ENCODE measurements at regions not wholly inside any gene's neighbourhood (a gene's known extent, or its start where the extent isn't known, plus 50 kb on each side); places are given as distances from the start of the nearest gene placed in this dataset.

GRCh38 chr14:60356906-60357550 lies 108.0 kb downstream of the PPM1A start:
- H3K9me3 ChIP-seq (ENCODE audit: severe bottlenecking), result no peaks in the 10 kb centered on the region
- TF ChIP-seq, protein P1, sequence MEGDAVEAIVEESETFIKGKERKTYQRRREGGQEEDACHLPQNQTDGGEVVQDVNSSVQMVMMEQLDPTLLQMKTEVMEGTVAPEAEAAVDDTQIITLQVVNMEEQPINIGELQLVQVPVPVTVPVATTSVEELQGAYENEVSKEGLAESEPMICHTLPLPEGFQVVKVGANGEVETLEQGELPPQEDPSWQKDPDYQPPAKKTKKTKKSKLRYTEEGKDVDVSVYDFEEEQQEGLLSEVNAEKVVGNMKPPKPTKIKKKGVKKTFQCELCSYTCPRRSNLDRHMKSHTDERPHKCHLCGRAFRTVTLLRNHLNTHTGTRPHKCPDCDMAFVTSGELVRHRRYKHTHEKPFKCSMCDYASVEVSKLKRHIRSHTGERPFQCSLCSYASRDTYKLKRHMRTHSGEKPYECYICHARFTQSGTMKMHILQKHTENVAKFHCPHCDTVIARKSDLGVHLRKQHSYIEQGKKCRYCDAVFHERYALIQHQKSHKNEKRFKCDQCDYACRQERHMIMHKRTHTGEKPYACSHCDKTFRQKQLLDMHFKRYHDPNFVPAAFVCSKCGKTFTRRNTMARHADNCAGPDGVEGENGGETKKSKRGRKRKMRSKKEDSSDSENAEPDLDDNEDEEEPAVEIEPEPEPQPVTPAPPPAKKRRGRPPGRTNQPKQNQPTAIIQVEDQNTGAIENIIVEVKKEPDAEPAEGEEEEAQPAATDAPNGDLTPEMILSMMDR (IDR thresholded peaks at IDR 0.05; ENCODE audit: poor library complexity, severe bottlenecking), result no peak
- no peaks in the 10 kb centered on the region for H3K4me1 ChIP-seq (ENCODE audit: insufficient read depth, poor library complexity, severe bottlenecking)
- ATAC-seq (ENCODE audit: low read depth) (no peak), DNase-seq (ENCODE audit: low spot score) (no peak)
- no peak overlapping the region for H3K27ac ChIP-seq (ENCODE audit: poor library complexity, severe bottlenecking)
- H3K27me3 ChIP-seq (ENCODE audit: insufficient read depth, poor library complexity, severe bottlenecking), result peaks cover 7% of the 10 kb centered on the region
- no peak overlapping the region for H3K4me3 ChIP-seq (ENCODE audit: severe bottlenecking)
- no peaks in the 10 kb centered on the region for H3K36me3 ChIP-seq (ENCODE audit: low read depth)

DNA sequence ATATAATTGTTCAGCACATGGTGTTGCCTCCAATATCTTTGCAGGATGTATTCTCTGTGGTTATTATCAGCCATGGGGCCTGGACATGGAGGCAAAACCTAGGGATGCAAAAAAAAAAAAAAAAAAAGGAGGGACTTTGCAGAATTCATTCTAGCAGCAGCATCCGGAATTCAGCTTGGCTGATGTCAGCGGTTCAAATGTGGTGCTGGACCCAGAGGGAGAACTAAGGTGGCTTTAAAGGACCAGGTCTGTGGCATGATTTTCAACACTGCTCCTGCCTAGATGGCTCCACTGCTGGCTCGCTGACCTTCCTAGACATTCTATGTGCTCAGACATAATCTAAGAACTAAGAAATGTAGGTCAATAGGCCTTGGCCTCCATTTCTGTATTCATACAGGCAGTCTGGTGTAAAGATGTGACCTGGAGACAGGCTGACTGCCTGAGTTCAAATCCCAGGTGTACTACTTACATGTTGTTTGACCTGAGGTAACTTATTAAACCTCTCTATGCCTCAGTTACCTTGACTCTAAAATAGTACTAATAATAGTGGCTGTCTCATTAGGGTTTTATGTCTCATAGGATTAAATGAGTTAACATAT lies 108.6 kb downstream of the PPM1A start:
- no peak for ATAC-seq (ENCODE audit: low read depth)
- H3K4me3 ChIP-seq (ENCODE audit: severe bottlenecking), result no peak overlapping the region

DNA sequence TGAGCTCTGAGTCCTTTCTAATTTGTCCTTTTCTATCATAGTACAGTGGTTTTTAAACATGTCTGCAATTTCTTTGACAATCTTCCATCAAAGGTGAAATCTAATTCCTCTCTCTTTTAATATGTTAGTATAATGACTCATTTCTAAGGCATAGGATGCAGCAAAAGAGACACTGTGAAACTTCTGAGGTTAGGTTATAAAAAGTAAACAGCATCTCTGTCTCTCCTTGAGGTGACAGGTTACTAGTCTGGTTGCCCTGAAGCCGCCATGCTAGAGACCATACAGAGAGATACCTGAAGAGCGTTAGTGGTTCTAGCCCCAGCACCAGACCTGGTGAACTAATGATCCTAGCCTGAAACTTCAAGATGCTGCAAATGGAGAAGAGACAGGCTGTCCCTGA lies 114.3 kb downstream of the PPM1A start:
- DNase-seq (ENCODE audit: low spot score) (no peak), ATAC-seq (ENCODE audit: low read depth) (no peak)
- TF ChIP-seq, protein P1 (IDR thresholded peaks at IDR 0.05; ENCODE audit: poor library complexity, severe bottlenecking), result no peak
- peaks cover 14% of the 10 kb centered on the region for H3K27me3 ChIP-seq (ENCODE audit: insufficient read depth, poor library complexity, severe bottlenecking)
- H3K27ac ChIP-seq (ENCODE audit: poor library complexity, severe bottlenecking), result no peak overlapping the region
- no peak overlapping the region for H3K4me3 ChIP-seq (ENCODE audit: severe bottlenecking)
- no peaks in the 10 kb centered on the region for H3K4me1 ChIP-seq (ENCODE audit: insufficient read depth, poor library complexity, severe bottlenecking)
- no peaks in the 10 kb centered on the region for H3K9me3 ChIP-seq (ENCODE audit: severe bottlenecking)
- no peaks in the 10 kb centered on the region for H3K36me3 ChIP-seq (ENCODE audit: low read depth)

More for the DNA sequence above, 108.6 kb downstream of the PPM1A start:
- Histone ChIP-seq H3K27ac (ENCODE audit: poor library complexity, severe bottlenecking) (no peak overlapping the region), H3K9me3 (ENCODE audit: severe bottlenecking) (no peaks in the 10 kb centered on the region), H3K4me1 (ENCODE audit: insufficient read depth, poor library complexity, severe bottlenecking) (no peaks in the 10 kb centered on the region), H3K27me3 (ENCODE audit: insufficient read depth, poor library complexity, severe bottlenecking) (peaks cover 7% of the 10 kb centered on the region), H3K36me3 (ENCODE audit: low read depth) (no peaks in the 10 kb centered on the region)
- no peak for DNase-seq (ENCODE audit: low spot score)
- TF ChIP-seq, protein P1 (IDR thresholded peaks at IDR 0.05; ENCODE audit: poor library complexity, severe bottlenecking), result no peak

- H3K4me3 ChIP-seq (ENCODE audit: severe bottlenecking), result no peak overlapping the region
- no peaks in the 10 kb centered on the region for H3K9me3 ChIP-seq (ENCODE audit: severe bottlenecking)
- ATAC-seq (ENCODE audit: low read depth), result no peak
- H3K27me3 ChIP-seq (ENCODE audit: insufficient read depth, poor library complexity, severe bottlenecking), result peaks cover 16% of the 10 kb centered on the region
- no peaks in the 10 kb centered on the region for H3K36me3 ChIP-seq (ENCODE audit: low read depth)
- TF ChIP-seq, protein P1 (IDR thresholded peaks at IDR 0.05; ENCODE audit: poor library complexity, severe bottlenecking), result no peak
- no peak overlapping the region for H3K27ac ChIP-seq (ENCODE audit: poor library complexity, severe bottlenecking)
- DNase-seq (ENCODE audit: low spot score), result no peak
- no peaks in the 10 kb centered on the region for H3K4me1 ChIP-seq (ENCODE audit: insufficient read depth, poor library complexity, severe bottlenecking)
These were observed 114.7 kb downstream of the PPM1A start for GRCh38 chr14:60363687-60364086.

DNA sequence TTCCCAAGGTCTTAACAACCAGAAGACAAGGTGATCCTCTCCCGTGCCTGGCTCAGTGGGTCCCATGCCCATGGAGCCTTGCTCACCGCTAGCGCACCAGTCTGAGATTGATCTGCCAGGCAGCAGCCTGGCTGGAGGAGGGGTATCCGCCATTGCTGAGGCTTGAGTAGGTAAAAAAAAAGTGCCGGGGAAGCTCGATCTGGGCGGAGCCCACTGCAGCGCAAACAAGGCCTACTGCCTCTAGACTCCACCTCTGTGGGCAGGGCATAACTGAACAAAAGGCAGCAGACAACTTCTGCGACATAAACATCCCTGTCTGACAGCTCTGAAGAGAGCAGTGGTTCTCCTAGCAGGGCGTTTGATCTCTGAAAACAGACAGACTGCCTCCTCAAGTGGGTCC lies 104.0 kb downstream of the C14orf39 start:
- TF ChIP-seq, protein P1 (IDR thresholded peaks at IDR 0.05; ENCODE audit: poor library complexity, severe bottlenecking), result no peak

More for the DNA sequence above, 104.0 kb downstream of the C14orf39 start:
- DNase-seq (ENCODE audit: low spot score), result no peak
- no peak overlapping the region for H3K4me3 ChIP-seq (ENCODE audit: severe bottlenecking)
- H3K4me1 ChIP-seq (ENCODE audit: insufficient read depth, poor library complexity, severe bottlenecking), result no peaks in the 10 kb centered on the region
- no peaks in the 10 kb centered on the region for H3K9me3 ChIP-seq (ENCODE audit: severe bottlenecking)
- no peak overlapping the region for H3K27ac ChIP-seq (ENCODE audit: poor library complexity, severe bottlenecking)
- peaks cover under 1% of the 10 kb centered on the region for H3K27me3 ChIP-seq (ENCODE audit: insufficient read depth, poor library complexity, severe bottlenecking)
- H3K36me3 ChIP-seq (ENCODE audit: low read depth), result no peaks in the 10 kb centered on the region
- ATAC-seq (ENCODE audit: low read depth), result no peak

All from RWPE2 (cell line).